ENCODE measurements at regions not wholly inside any gene's neighbourhood (a gene's known extent, or its start where the extent isn't known, plus 50 kb on each side); places are given as distances from the start of the nearest gene placed in this dataset.

DNA sequence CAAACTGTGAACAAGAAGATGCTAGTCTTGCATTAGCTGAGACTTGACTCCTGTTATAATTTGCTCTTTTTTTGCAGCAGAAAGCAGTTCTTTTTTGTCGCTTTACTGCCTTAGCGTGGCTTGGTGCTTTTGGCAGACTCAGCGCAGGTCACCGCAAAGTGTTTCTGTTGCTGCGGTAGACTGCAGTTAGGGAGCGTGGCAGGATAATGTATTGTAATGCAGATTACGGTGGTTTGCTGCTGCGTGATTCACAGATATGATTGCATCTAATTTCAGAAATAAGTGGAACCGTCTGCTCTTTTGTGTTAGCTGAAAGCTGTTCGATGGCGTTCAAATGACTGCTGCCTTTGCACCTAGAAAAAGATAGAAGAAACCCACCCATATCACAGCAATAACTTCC lies 131.6 kb upstream of the SATB2 start:
- Histone ChIP-seq H3K4me1 (ENCODE audit: control insufficient read depth in 1 of 2, insufficient read depth in 2 of 2, low read length in 2 of 2) (no peaks in the 10 kb centered on the region), H3K9ac (ENCODE audit: insufficient read depth, low read length, poor library complexity, severe bottlenecking) (no peak overlapping the region), H2AFZ (ENCODE audit: insufficient read depth, low read depth, low read length, poor library complexity, severe bottlenecking) (no peak overlapping the region), H4K20me1 (ENCODE audit: insufficient read depth, low read length) (no peaks in the 10 kb centered on the region), H3K27me3 (ENCODE audit: control insufficient read depth in 2 of 2, insufficient read depth in 2 of 2, low read length in 2 of 2) (no peaks in the 10 kb centered on the region), H3K27ac (ENCODE audit: low read depth in 1 of 2, low read length in 2 of 2) (no peak overlapping the region), H3K79me2 (ENCODE audit: insufficient read depth, low read length) (no peaks in the 10 kb centered on the region), H3K36me3 (replicated peaks in 1 of 2; ENCODE audit: control insufficient read depth in 1 of 2, insufficient read depth in 2 of 2, low read length in 2 of 2) (no peaks in the 10 kb centered on the region), H3K4me2 (replicated peaks; ENCODE audit: extremely low read depth, low read length, poor library complexity, severe bottlenecking) (no peak overlapping the region), H3K9me3 (replicated peaks in 1 of 2; ENCODE audit: control insufficient read depth in 1 of 2, insufficient read depth in 1 of 2, low read length in 2 of 2) (no peaks in the 10 kb centered on the region), H3K4me3 (replicated peaks in 1 of 3; ENCODE audit: low read depth in 2 of 3, low read length in 3 of 3) (no peak overlapping the region)
- intact Hi-C loops (cut with micrococcal nuclease), result no loop called here
- Mint-ChIP-seq H3K4me3 (no peak overlapping the region), H3K27ac (no peak overlapping the region), H3K27me3 (ENCODE audit: low read depth in 3 of 3) (peaks cover 0 to 2% (median 1%) of the 10 kb centered on the region in 3 donors), H3K36me3 (no peaks in the 10 kb centered on the region), H3K4me1 (no peaks in the 10 kb centered on the region), H3K9me3 (no peaks in the 10 kb centered on the region)
- DNase-seq, result no peak
- 84% methylated on average over 10 of the region's 11 CpGs for WGBS (ENCODE audit: insufficient coverage)
- TF ChIP-seq, protein P1, sequence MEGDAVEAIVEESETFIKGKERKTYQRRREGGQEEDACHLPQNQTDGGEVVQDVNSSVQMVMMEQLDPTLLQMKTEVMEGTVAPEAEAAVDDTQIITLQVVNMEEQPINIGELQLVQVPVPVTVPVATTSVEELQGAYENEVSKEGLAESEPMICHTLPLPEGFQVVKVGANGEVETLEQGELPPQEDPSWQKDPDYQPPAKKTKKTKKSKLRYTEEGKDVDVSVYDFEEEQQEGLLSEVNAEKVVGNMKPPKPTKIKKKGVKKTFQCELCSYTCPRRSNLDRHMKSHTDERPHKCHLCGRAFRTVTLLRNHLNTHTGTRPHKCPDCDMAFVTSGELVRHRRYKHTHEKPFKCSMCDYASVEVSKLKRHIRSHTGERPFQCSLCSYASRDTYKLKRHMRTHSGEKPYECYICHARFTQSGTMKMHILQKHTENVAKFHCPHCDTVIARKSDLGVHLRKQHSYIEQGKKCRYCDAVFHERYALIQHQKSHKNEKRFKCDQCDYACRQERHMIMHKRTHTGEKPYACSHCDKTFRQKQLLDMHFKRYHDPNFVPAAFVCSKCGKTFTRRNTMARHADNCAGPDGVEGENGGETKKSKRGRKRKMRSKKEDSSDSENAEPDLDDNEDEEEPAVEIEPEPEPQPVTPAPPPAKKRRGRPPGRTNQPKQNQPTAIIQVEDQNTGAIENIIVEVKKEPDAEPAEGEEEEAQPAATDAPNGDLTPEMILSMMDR (IDR thresholded peaks at IDR 0.05), result no peak

DNA sequence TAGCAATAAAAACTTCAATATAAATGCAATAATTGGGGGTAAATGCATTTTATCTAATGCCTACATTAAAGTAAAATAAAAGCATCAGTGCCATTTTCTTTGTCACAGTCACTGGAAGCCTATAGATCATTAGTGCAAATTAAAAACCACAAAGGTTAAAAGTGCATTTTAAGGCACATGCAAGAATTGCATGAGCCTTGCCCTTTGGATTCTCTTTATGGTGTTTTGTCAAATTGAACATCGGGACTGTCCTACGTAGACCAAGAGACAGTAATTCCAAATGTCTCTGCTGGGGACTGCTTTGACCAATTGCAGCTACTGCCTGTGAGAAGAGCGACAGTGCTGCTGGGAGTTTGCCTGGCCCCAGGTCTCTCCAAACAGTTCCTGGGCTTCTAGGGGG lies 130.3 kb upstream of the SATB2 start:
- Mint-ChIP-seq H3K9me3 (no peaks in the 10 kb centered on the region), H3K4me1 (no peaks in the 10 kb centered on the region), H3K27ac (no peak overlapping the region), H3K27me3 (ENCODE audit: low read depth in 3 of 3) (peaks cover 0 to 2% (median 1%) of the 10 kb centered on the region in 3 donors), H3K36me3 (no peaks in the 10 kb centered on the region), H3K4me3 (no peak overlapping the region)
- no peaks in the 10 kb centered on the region for H3K9me3 ChIP-seq (replicated peaks in 1 of 2; ENCODE audit: control insufficient read depth in 1 of 2, insufficient read depth in 1 of 2, low read length in 2 of 2)
- no peak overlapping the region for H3K27ac ChIP-seq (ENCODE audit: low read depth in 1 of 2, low read length in 2 of 2)
- no peak overlapping the region for H3K4me2 ChIP-seq (replicated peaks; ENCODE audit: extremely low read depth, low read length, poor library complexity, severe bottlenecking)
- no peak for DNase-seq
- no peaks in the 10 kb centered on the region for H3K27me3 ChIP-seq (ENCODE audit: control insufficient read depth in 2 of 2, insufficient read depth in 2 of 2, low read length in 2 of 2)
- no peaks in the 10 kb centered on the region for H4K20me1 ChIP-seq (ENCODE audit: insufficient read depth, low read length)
- no peak overlapping the region for H3K9ac ChIP-seq (ENCODE audit: insufficient read depth, low read length, poor library complexity, severe bottlenecking)
- TF ChIP-seq, protein P1 (IDR thresholded peaks at IDR 0.05), result no peak
- WGBS (ENCODE audit: insufficient coverage), result 96% methylated on average over 3 of the region's 3 CpGs
- no peaks in the 10 kb centered on the region for H3K4me1 ChIP-seq (ENCODE audit: control insufficient read depth in 1 of 2, insufficient read depth in 2 of 2, low read length in 2 of 2)
- no peaks in the 10 kb centered on the region for H3K79me2 ChIP-seq (ENCODE audit: insufficient read depth, low read length)
- no peaks in the 10 kb centered on the region for H3K36me3 ChIP-seq (replicated peaks in 1 of 2; ENCODE audit: control insufficient read depth in 1 of 2, insufficient read depth in 2 of 2, low read length in 2 of 2)
- H3K4me3 ChIP-seq (replicated peaks in 1 of 3; ENCODE audit: low read depth in 2 of 3, low read length in 3 of 3), result no peak overlapping the region
- H2AFZ ChIP-seq (ENCODE audit: insufficient read depth, low read depth, low read length, poor library complexity, severe bottlenecking), result no peak overlapping the region
- intact Hi-C loops (cut with micrococcal nuclease), result no loop called here

Data from CD14-positive monocyte (primary cell).